GM23338 (cell line): ENCODE measurements at regions not wholly inside any gene's neighbourhood (a gene's known extent, or its start where the extent isn't known, plus 50 kb on each side); places are given as distances from the start of the nearest gene placed in this dataset.

ENCODE experiments used
- ATAC-seq: fragments of 200-7000 bp; cut with Tn5 transposase; 3 replicates; pipeline ENCODE4 v1.9.1; 2020
- DNase-seq: peaks from one replicate; pipeline ENCODE4 v3.0.0-alpha.2; 2015; ENCODE audit warnings: low spot score
- H2AFZ ChIP-seq: fragments of 200-600 bp; sonication (generic); 2 replicates; pipeline ENCODE4 v1.8.0; 2016; ENCODE audit warnings: antibody characterized with exemption, mild to moderate bottlenecking, moderate library complexity
- H3F3A ChIP-seq: fragments of 200-600 bp; sonication (generic); replicated peaks from 2 replicates; pipeline ENCODE4 v1.8.0; 2017; ENCODE audit warnings: antibody characterized with exemption, mixed run types, low read depth
- H3K27ac ChIP-seq: fragments of 200-600 bp; sonication (generic); 2 replicates; pipeline ENCODE4 v1.6.1; 2016; ENCODE audit warnings: low read depth
- H3K27me3 ChIP-seq: fragments of 200-600 bp; sonication (generic); 2 replicates; pipeline ENCODE4 v1.8.0; 2016; ENCODE audit warnings: mild to moderate bottlenecking, mixed run types, moderate library complexity; ENCODE audit not compliant: insufficient read depth
- H3K36me3 ChIP-seq: fragments of 200-600 bp; sonication (generic); 2 replicates; pipeline ENCODE4 v1.8.0; 2016; ENCODE audit warnings: mild to moderate bottlenecking; ENCODE audit not compliant: insufficient read depth
- H3K4me1 ChIP-seq: fragments of 200-600 bp; sonication (generic); 2 replicates; pipeline ENCODE4 v1.8.0; 2016; ENCODE audit warnings: mild to moderate bottlenecking, moderate library complexity; ENCODE audit not compliant: insufficient read depth
- H3K4me2 ChIP-seq: fragments of 200-600 bp; sonication (generic); 2 replicates; pipeline ENCODE4 v1.7.1; 2017; ENCODE audit warnings: mixed run types
- H3K4me3 ChIP-seq: fragments of 200-600 bp; sonication (generic); 2 replicates; pipeline ENCODE4 v1.6.1; 2016; ENCODE audit warnings: mixed run types
- H3K79me2 ChIP-seq: fragments of 200-600 bp; sonication (generic); replicated peaks from 2 replicates; pipeline ENCODE4 v1.8.0; 2017; ENCODE audit warnings: mild to moderate bottlenecking; ENCODE audit not compliant: insufficient read depth
- H3K9me2 ChIP-seq: fragments of 200-600 bp; sonication (generic); 2 replicates; pipeline ENCODE4 v1.8.0; 2017; ENCODE audit not compliant: insufficient read depth
- H4K20me1 ChIP-seq: fragments of 200-600 bp; sonication (generic); replicated peaks from 2 replicates; pipeline ENCODE4 v1.8.0; 2017; ENCODE audit warnings: mild to moderate bottlenecking; ENCODE audit not compliant: insufficient read depth
- H3K27ac Mint-ChIP-seq: 2 replicates; pipeline ENCODE4 v1.8.0; 2020; ENCODE audit warnings: inconsistent platforms, mild to moderate bottlenecking, moderate library complexity, mixed read lengths
- H3K27me3 Mint-ChIP-seq: 3 replicates; pipeline ENCODE4 v1.8.0; 2022; ENCODE audit warnings: low read depth, mild to moderate bottlenecking, moderate library complexity, mixed read lengths, inconsistent platforms; ENCODE audit not compliant: insufficient read depth, poor library complexity
- H3K36me3 Mint-ChIP-seq: 3 replicates; pipeline ENCODE4 v1.8.0; 2021; ENCODE audit warnings: low read depth, mild to moderate bottlenecking, inconsistent platforms, moderate library complexity, mixed read lengths
- H3K4me1 Mint-ChIP-seq: 3 replicates; pipeline ENCODE4 v1.8.0; 2020; ENCODE audit warnings: mild to moderate bottlenecking, inconsistent platforms, mixed read lengths
- H3K4me3 Mint-ChIP-seq: 3 replicates; pipeline ENCODE4 v1.8.0; 2021; ENCODE audit warnings: moderate library complexity, mild to moderate bottlenecking, inconsistent platforms, mixed read lengths
- H3K9me3 Mint-ChIP-seq: 3 replicates; pipeline ENCODE4 v1.8.0; 2020; ENCODE audit warnings: moderate library complexity, mild to moderate bottlenecking, inconsistent platforms, mixed read lengths
- ZNF331 ChIP-seq: fragments of 250-450 bp; sonication (Bioruptor Pico); IDR thresholded peaks from 2 replicates; pipeline ENCODE4 v1.5.0; 2020; ENCODE audit warnings: low read depth, mild to moderate bottlenecking, moderate library complexity
- TF ChIP-seq, protein P1 (sequence below), 2 experiments: fragments of 200-600 bp in 1 of 2; sonication (generic) in 1 of 2; conservative IDR thresholded peaks; 2 replicates each; pipeline versions ENCODE4 v1.5.1 to v1.6.1; 2016 to 2017; ENCODE audit warnings: antibody characterized with exemption in 2 of 2, low read depth in 2 of 2, mild to moderate bottlenecking in 2 of 2, moderate library complexity in 1 of 2
- TF ChIP-seq, protein P2 (sequence below): IDR thresholded peaks from one replicate; pipeline ENCODE4 v1.6.1; 2018; ENCODE audit warnings: antibody characterized with exemption; ENCODE audit not compliant: unreplicated experiment

DNA sequence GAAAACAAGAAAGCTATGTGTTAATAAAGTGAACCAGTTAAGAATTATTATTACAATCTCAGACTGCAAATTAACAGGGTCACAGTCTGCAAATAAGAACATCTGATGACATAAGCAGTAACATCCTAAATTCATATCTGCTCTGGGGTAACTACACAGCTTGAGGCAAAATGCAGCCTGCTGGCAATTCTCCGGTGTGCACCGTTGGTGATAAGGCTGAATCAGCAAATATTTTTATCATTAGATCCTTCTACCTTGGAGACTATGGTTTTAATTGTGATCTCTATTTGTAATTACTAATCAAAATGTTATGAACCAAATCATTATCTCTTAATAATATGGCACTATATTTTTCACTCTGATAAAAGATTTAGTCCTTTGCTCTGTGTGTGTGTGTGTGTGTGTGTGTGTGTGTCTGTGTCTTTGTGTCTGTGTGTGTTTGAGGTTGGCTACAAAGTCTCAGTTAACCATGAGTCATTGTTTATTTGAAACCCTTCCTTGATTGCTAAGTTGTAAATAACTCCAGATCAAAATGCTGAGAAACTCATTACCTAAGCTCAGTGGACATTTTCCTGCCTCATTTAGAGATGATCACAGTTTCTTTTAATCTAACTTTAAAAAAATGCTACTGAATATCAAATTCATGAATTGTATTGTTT lies 442.6 kb downstream of the GXYLT1 start:
- Histone ChIP-seq H3K9me2 (no peaks in the 10 kb centered on the region), H3K4me1 (no peaks in the 10 kb centered on the region), H3K27ac (no peak overlapping the region), H2AFZ (peak overlapping the region; percentile 44; the same call in 1 of the 2 replicates), H3K4me3 (no peak overlapping the region), H3K27me3 (no peaks in the 10 kb centered on the region), H3K4me2 (no peak overlapping the region), H4K20me1 (no peaks in the 10 kb centered on the region), H3K79me2 (no peaks in the 10 kb centered on the region), H3K36me3 (no peaks in the 10 kb centered on the region), H3F3A (no peaks in the 10 kb centered on the region)
- TF ChIP-seq ZNF331, result no peak
- TF ChIP-seq, protein P1, sequence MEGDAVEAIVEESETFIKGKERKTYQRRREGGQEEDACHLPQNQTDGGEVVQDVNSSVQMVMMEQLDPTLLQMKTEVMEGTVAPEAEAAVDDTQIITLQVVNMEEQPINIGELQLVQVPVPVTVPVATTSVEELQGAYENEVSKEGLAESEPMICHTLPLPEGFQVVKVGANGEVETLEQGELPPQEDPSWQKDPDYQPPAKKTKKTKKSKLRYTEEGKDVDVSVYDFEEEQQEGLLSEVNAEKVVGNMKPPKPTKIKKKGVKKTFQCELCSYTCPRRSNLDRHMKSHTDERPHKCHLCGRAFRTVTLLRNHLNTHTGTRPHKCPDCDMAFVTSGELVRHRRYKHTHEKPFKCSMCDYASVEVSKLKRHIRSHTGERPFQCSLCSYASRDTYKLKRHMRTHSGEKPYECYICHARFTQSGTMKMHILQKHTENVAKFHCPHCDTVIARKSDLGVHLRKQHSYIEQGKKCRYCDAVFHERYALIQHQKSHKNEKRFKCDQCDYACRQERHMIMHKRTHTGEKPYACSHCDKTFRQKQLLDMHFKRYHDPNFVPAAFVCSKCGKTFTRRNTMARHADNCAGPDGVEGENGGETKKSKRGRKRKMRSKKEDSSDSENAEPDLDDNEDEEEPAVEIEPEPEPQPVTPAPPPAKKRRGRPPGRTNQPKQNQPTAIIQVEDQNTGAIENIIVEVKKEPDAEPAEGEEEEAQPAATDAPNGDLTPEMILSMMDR (conservative IDR thresholded peaks at IDR 0.05; ENCODE audit: low read depth in 2 of 2), result no peak
- Mint-ChIP-seq H3K9me3 (no peaks in the 10 kb centered on the region), H3K36me3 (no peaks in the 10 kb centered on the region), H3K4me1 (peaks cover under 1% of the 10 kb centered on the region; the same call in 2 of the 3 replicates), H3K27ac (no peak overlapping the region), H3K27me3 (no peaks in the 10 kb centered on the region), H3K4me3 (no peak overlapping the region)
- DNase-seq, result no peak
- ATAC-seq, result no peak

DNA sequence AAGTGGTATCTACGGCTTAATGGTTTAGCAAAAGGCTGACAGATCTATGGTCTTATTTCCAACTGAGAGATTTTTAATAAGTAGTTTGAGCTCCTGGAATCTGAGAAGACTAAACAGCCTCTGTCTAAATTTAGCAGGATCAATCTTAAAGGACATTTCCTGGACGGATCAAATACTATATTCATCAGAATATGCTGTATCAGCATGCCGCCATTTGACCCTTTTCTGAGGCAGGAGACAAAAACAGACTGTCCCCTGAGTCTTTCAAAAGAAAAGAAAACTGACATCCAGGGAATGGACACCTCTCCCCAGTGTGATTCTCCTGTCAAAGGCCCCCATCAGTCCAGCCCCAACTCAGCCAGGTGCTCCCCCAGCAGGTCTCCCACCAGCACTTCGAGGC lies 443.7 kb downstream of the GXYLT1 start:
- Mint-ChIP-seq H3K27ac (no peak overlapping the region), H3K4me1 (peaks cover 4% of the 10 kb centered on the region; the same call in 2 of the 3 replicates), H3K36me3 (no peaks in the 10 kb centered on the region), H3K27me3 (no peaks in the 10 kb centered on the region), H3K4me3 (no peak overlapping the region), H3K9me3 (no peaks in the 10 kb centered on the region)
- no peak for ATAC-seq
- H3K9me2 ChIP-seq, result no peaks in the 10 kb centered on the region
- no peaks in the 10 kb centered on the region for H3K36me3 ChIP-seq
- peaks cover 5% of the 10 kb centered on the region; the same call in 1 of the 2 replicates for H3K4me1 ChIP-seq
- H3K79me2 ChIP-seq, result no peaks in the 10 kb centered on the region
- H3K27ac ChIP-seq, result no peak overlapping the region
- TF ChIP-seq, protein P1 (conservative IDR thresholded peaks at IDR 0.05; ENCODE audit: low read depth in 2 of 2), result 0 out of 4 replicates have a peak, but pooled peaks of 1 of the 2 experiments have one; percentile 8
- TF ChIP-seq, protein P2, sequence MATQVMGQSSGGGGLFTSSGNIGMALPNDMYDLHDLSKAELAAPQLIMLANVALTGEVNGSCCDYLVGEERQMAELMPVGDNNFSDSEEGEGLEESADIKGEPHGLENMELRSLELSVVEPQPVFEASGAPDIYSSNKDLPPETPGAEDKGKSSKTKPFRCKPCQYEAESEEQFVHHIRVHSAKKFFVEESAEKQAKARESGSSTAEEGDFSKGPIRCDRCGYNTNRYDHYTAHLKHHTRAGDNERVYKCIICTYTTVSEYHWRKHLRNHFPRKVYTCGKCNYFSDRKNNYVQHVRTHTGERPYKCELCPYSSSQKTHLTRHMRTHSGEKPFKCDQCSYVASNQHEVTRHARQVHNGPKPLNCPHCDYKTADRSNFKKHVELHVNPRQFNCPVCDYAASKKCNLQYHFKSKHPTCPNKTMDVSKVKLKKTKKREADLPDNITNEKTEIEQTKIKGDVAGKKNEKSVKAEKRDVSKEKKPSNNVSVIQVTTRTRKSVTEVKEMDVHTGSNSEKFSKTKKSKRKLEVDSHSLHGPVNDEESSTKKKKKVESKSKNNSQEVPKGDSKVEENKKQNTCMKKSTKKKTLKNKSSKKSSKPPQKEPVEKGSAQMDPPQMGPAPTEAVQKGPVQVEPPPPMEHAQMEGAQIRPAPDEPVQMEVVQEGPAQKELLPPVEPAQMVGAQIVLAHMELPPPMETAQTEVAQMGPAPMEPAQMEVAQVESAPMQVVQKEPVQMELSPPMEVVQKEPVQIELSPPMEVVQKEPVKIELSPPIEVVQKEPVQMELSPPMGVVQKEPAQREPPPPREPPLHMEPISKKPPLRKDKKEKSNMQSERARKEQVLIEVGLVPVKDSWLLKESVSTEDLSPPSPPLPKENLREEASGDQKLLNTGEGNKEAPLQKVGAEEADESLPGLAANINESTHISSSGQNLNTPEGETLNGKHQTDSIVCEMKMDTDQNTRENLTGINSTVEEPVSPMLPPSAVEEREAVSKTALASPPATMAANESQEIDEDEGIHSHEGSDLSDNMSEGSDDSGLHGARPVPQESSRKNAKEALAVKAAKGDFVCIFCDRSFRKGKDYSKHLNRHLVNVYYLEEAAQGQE, result no peak
- no peaks in the 10 kb centered on the region for H4K20me1 ChIP-seq
- H3K27me3 ChIP-seq, result no peaks in the 10 kb centered on the region
- DNase-seq, result no peak
- H2AFZ ChIP-seq, result no peak overlapping the region
- no peak overlapping the region for H3K4me2 ChIP-seq
- H3K4me3 ChIP-seq, result no peak overlapping the region
- no peaks in the 10 kb centered on the region for H3F3A ChIP-seq
